Breast epithelium (tissue), 3 donors: ENCODE measurements at regions not wholly inside any gene's neighbourhood (a gene's known extent, or its start where the extent isn't known, plus 50 kb on each side); places are given as distances from the start of the nearest gene placed in this dataset.

Source experiments
- POLR2A ChIP-seq: fragments of 450-650 bp; IDR thresholded peaks from one replicate; pipeline ENCODE4 v1.6.1; 2016; ENCODE audit warnings: antibody characterized with exemption, mild to moderate bottlenecking, moderate library complexity
- TF ChIP-seq, protein P1 (sequence below), 3 donors: fragments of 450-650 bp; IDR thresholded peaks; one replicate each; pipeline ENCODE4 v1.5.1; 2016 to 2017; ENCODE audit warnings: antibody characterized with exemption in 3 of 3, mild to moderate bottlenecking in 3 of 3, moderate library complexity in 3 of 3

DNA sequence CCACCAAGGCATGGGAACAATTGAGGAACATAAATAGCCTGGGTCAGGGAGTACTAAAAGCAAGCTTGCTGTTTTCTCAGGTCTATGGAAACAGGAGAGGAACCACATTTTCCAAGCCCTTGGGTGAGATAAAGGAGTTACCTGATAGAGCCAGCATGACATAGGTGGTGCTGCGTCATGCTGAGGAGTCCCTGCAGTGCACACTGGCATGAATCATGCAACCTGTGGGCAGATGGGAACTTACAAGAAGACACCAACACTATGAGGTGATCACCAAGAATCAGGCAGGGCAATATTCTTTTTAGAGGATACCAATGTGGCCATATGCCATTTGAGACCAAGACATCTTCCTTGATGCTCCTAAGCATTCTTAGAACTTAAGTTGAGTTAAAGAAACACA lies 531.8 kb downstream of the ZEB2 start:
- TF ChIP-seq POLR2A: no peak
- TF ChIP-seq, protein P1, sequence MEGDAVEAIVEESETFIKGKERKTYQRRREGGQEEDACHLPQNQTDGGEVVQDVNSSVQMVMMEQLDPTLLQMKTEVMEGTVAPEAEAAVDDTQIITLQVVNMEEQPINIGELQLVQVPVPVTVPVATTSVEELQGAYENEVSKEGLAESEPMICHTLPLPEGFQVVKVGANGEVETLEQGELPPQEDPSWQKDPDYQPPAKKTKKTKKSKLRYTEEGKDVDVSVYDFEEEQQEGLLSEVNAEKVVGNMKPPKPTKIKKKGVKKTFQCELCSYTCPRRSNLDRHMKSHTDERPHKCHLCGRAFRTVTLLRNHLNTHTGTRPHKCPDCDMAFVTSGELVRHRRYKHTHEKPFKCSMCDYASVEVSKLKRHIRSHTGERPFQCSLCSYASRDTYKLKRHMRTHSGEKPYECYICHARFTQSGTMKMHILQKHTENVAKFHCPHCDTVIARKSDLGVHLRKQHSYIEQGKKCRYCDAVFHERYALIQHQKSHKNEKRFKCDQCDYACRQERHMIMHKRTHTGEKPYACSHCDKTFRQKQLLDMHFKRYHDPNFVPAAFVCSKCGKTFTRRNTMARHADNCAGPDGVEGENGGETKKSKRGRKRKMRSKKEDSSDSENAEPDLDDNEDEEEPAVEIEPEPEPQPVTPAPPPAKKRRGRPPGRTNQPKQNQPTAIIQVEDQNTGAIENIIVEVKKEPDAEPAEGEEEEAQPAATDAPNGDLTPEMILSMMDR (IDR thresholded peaks at IDR 0.05): no peak
